ENCODE measurements at regions not wholly inside any gene's neighbourhood (a gene's known extent, or its start where the extent isn't known, plus 50 kb on each side); places are given as distances from the start of the nearest gene placed in this dataset.
"Not testable (repeated sequence)": the region's sequence is repeated elsewhere in the genome, so short reads cannot be mapped to it uniquely, and the experiment has no call there.

DNA sequence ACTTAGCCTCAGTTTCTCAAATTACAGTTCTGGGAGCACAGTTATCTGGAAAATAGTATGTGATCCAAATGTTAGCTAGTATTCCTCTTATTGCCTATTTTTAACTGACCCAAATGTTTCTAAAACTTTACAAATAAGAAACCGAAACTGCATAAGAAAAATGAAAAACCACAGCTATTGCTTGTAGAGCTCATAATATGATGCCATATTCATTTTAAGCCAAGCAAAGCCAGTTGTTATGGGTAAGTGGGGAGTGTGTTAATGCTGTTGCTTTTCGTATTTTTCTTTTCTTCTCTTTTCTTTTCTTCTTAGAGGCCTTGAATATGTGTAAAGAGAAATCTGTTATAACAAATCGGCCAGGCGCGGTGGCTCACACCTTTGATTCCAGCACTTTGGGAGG, 447.4 kb upstream of the TUSC1 start (continued):
- TF ChIP-seq, protein P1, sequence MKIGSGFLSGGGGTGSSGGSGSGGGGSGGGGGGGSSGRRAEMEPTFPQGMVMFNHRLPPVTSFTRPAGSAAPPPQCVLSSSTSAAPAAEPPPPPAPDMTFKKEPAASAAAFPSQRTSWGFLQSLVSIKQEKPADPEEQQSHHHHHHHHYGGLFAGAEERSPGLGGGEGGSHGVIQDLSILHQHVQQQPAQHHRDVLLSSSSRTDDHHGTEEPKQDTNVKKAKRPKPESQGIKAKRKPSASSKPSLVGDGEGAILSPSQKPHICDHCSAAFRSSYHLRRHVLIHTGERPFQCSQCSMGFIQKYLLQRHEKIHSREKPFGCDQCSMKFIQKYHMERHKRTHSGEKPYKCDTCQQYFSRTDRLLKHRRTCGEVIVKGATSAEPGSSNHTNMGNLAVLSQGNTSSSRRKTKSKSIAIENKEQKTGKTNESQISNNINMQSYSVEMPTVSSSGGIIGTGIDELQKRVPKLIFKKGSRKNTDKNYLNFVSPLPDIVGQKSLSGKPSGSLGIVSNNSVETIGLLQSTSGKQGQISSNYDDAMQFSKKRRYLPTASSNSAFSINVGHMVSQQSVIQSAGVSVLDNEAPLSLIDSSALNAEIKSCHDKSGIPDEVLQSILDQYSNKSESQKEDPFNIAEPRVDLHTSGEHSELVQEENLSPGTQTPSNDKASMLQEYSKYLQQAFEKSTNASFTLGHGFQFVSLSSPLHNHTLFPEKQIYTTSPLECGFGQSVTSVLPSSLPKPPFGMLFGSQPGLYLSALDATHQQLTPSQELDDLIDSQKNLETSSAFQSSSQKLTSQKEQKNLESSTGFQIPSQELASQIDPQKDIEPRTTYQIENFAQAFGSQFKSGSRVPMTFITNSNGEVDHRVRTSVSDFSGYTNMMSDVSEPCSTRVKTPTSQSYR (CRISPR knock-in tag; IDR thresholded peaks at IDR 0.05): no peak
- TF ChIP-seq TCF7 (CRISPR knock-in tag; IDR thresholded peaks at IDR 0.05; ENCODE audit: low read depth): no peak

GRCh38 chr9:26116085-26116484, 437.8 kb upstream of the TUSC1 start:
- CTCF ChIA-PET: not testable (repeated sequence)

GRCh38 chr9:26112724-26113123, 434.5 kb upstream of the TUSC1 start:
- no peak for TF ChIP-seq ZNF138 (CRISPR knock-in tag; conservative IDR thresholded peaks at IDR 0.05)
- TF ChIP-seq, protein P2, sequence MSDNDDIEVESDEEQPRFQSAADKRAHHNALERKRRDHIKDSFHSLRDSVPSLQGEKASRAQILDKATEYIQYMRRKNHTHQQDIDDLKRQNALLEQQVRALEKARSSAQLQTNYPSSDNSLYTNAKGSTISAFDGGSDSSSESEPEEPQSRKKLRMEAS (CRISPR knock-in tag; IDR thresholded peaks at IDR 0.05): no peak
- Mint-ChIP-seq H3K27me3 (ENCODE audit: low read depth) (no peaks in the 10 kb centered on the region), H3K9me3 (peaks cover 21% of the 10 kb centered on the region), H3K27ac (no peak overlapping the region), H3K4me1 (no peaks in the 10 kb centered on the region), H3K36me3 (0 out of 2 replicates have a peak, but pooled peaks cover 7% of the 10 kb centered on the region), H3K4me3 (no peak overlapping the region)
- ChIA-PET CTCF (no interaction called here), POLR2A (no interaction called here)
- ATAC-seq (no peak), DNase-seq (ENCODE audit: low spot score) (no peak)

More at GRCh38 chr9:26116085-26116484, 437.8 kb upstream of the TUSC1 start:
- H3K4me3 Mint-ChIP-seq; H3K36me3 Mint-ChIP-seq; H3K4me1 Mint-ChIP-seq; ATAC-seq; H3K9me3 Mint-ChIP-seq; H3K27me3 Mint-ChIP-seq (ENCODE audit: low read depth); DNase-seq (ENCODE audit: low spot score); H3K27ac Mint-ChIP-seq: not testable (repeated sequence)
- POLR2A ChIA-PET: interaction anchor here (0.5 kb wide), 1 partner anchor 1619 kb away, joined by 5 read pairs; no protein-coding TSS in a partner anchor

GRCh38 chr9:26086396-26086795, 408.2 kb upstream of the TUSC1 start:
- DNase-seq (ENCODE audit: low spot score) (no peak), ATAC-seq (no peak)
- Mint-ChIP-seq H3K9me3 (no peaks in the 10 kb centered on the region), H3K27me3 (ENCODE audit: low read depth) (no peaks in the 10 kb centered on the region), H3K4me1 (no peaks in the 10 kb centered on the region), H3K36me3 (no peaks in the 10 kb centered on the region), H3K27ac (no peak overlapping the region), H3K4me3 (no peak overlapping the region)
- TF ChIP-seq NFATC4 (CRISPR knock-in tag; IDR thresholded peaks at IDR 0.05) (no peak), ZNF512 (CRISPR knock-in tag; IDR thresholded peaks at IDR 0.05; ENCODE audit: borderline replicate concordance) (no peak), CREB1 (CRISPR knock-in tag; IDR thresholded peaks at IDR 0.05) (no peak), SP1 (CRISPR knock-in tag; conservative IDR thresholded peaks at IDR 0.05) (no peak), KAT7 (CRISPR knock-in tag; IDR thresholded peaks at IDR 0.05; ENCODE audit: borderline replicate concordance) (no peak), ZNF396 (CRISPR knock-in tag; IDR thresholded peaks at IDR 0.05; ENCODE audit: borderline replicate concordance) (no peak), ZNF317 (CRISPR knock-in tag; IDR thresholded peaks at IDR 0.05; ENCODE audit: borderline replicate concordance, low read depth) (no peak), TCF7 (CRISPR knock-in tag; IDR thresholded peaks at IDR 0.05; ENCODE audit: low read depth) (no peak), MLX (CRISPR knock-in tag; IDR thresholded peaks at IDR 0.05) (no peak)
- TF ChIP-seq, protein P3, sequence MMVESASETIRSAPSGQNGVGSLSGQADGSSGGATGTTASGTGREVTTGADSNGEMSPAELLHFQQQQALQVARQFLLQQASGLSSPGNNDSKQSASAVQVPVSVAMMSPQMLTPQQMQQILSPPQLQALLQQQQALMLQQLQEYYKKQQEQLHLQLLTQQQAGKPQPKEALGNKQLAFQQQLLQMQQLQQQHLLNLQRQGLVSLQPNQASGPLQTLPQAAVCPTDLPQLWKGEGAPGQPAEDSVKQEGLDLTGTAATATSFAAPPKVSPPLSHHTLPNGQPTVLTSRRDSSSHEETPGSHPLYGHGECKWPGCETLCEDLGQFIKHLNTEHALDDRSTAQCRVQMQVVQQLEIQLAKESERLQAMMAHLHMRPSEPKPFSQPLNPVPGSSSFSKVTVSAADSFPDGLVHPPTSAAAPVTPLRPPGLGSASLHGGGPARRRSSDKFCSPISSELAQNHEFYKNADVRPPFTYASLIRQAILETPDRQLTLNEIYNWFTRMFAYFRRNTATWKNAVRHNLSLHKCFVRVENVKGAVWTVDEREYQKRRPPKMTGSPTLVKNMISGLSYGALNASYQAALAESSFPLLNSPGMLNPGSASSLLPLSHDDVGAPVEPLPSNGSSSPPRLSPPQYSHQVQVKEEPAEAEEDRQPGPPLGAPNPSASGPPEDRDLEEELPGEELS (CRISPR knock-in tag; IDR thresholded peaks at IDR 0.05): no peak
- TF ChIP-seq, protein P4, sequence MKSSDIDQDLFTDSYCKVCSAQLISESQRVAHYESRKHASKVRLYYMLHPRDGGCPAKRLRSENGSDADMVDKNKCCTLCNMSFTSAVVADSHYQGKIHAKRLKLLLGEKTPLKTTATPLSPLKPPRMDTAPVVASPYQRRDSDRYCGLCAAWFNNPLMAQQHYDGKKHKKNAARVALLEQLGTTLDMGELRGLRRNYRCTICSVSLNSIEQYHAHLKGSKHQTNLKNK (CRISPR knock-in tag; IDR thresholded peaks at IDR 0.05): no peak
- CTCF ChIA-PET: no interaction called here
- POLR2A ChIA-PET: no interaction called here
